ENCODE measurements at regions not wholly inside any gene's neighbourhood (a gene's known extent, or its start where the extent isn't known, plus 50 kb on each side); places are given as distances from the start of the nearest gene placed in this dataset.

- TF ChIP-seq POLR2AphosphoS5 (IDR thresholded peaks at IDR 0.05) (no peak), POLR2A (IDR thresholded peaks at IDR 0.05) (no peak)
Measured at GRCh38 chr4:63218856-63219255, 1190.4 kb downstream of the TECRL start.

Measured in prostate gland (tissue), 1 donor.